ENCODE measurements at regions not wholly inside any gene's neighbourhood (a gene's known extent, or its start where the extent isn't known, plus 50 kb on each side); places are given as distances from the start of the nearest gene placed in this dataset.

- TF ChIP-seq CTCF (IDR thresholded peaks at IDR 0.05) (no peak), POLR2AphosphoS5 (IDR thresholded peaks at IDR 0.05) (no peak), POLR2A (IDR thresholded peaks at IDR 0.05) (no peak), EP300 (IDR thresholded peaks at IDR 0.05) (no peak)
These were observed 1616.2 kb downstream of the SLITRK5 start for GRCh38 chr13:89287381-89287780.

All from gastroesophageal sphincter (tissue), 3 donors.